CD4-positive, CD25-positive, alpha-beta regulatory T cell (primary cell): ENCODE measurements at regions not wholly inside any gene's neighbourhood (a gene's known extent, or its start where the extent isn't known, plus 50 kb on each side); places are given as distances from the start of the nearest gene placed in this dataset.
"Not testable (repeated sequence)": the region's sequence is repeated elsewhere in the genome, so short reads cannot be mapped to it uniquely, and the experiment has no call there.

Experiments used
- ATAC-seq, 2 donors: fragments of 150-1000 bp; cut with Tn5 transposase; one replicate each; pipeline ENCODE4 v1.10.0; 2021; ENCODE audit warnings: low read depth in 2 of 2, moderate number of reproducible peaks in 2 of 2, moderate library complexity in 1 of 2
- DNase-seq, 3 donors: peaks; one replicate each; pipeline versions ENCODE4 v3.0.0 to v3.0.0-alpha.2; 2012 to 2022; ENCODE audit warnings: mixed read lengths in 1 of 3
- H3K27ac ChIP-seq: one replicate; pipeline ENCODE4 v1.7.0; 2013; ENCODE audit warnings: mild to moderate bottlenecking, low read length; ENCODE audit not compliant: insufficient read depth, poor library complexity, severe bottlenecking
- H3K27me3 ChIP-seq: one replicate; pipeline ENCODE4 v1.7.0; 2013; ENCODE audit warnings: low read length; ENCODE audit not compliant: control insufficient read depth, insufficient read depth
- H3K36me3 ChIP-seq: one replicate; pipeline ENCODE4 v1.7.0; 2013; ENCODE audit warnings: mild to moderate bottlenecking, low read length, moderate library complexity; ENCODE audit not compliant: control insufficient read depth, insufficient read depth
- H3K4me1 ChIP-seq: 2 replicates; pipeline ENCODE4 v1.7.0; 2013; ENCODE audit warnings: mild to moderate bottlenecking, low read length; ENCODE audit not compliant: insufficient read depth, control insufficient read depth, poor library complexity, severe bottlenecking
- H3K4me3 ChIP-seq: one replicate; pipeline ENCODE4 v1.7.0; 2013; ENCODE audit warnings: low read depth, mild to moderate bottlenecking, low read length, moderate library complexity
- H3K9me3 ChIP-seq, 2 experiments: 1 replicate in 1 of 2; 2 replicates in 1 of 2; pipeline ENCODE4 v1.7.0; 2013; ENCODE audit warnings: low read length in 2 of 2, mild to moderate bottlenecking in 1 of 2, moderate library complexity in 1 of 2; ENCODE audit not compliant: control insufficient read depth in 2 of 2
- H3K27ac Mint-ChIP-seq, 3 donors: one replicate each; pipeline ENCODE4 v1.8.0; 2020 to 2022; ENCODE audit warnings: mild to moderate bottlenecking in 3 of 3, mixed read lengths in 3 of 3, moderate library complexity in 2 of 3
- H3K27me3 Mint-ChIP-seq: one replicate; pipeline ENCODE4 v1.8.0; 2022; ENCODE audit warnings: mild to moderate bottlenecking, mixed read lengths
- H3K36me3 Mint-ChIP-seq: one replicate; pipeline ENCODE4 v1.8.0; 2020; ENCODE audit warnings: mixed read lengths
- H3K4me1 Mint-ChIP-seq, 4 donors: one replicate each; pipeline ENCODE4 v1.8.0; 2020 to 2022; ENCODE audit warnings: mixed read lengths in 4 of 4, mild to moderate bottlenecking in 1 of 4
- H3K4me3 Mint-ChIP-seq, 4 donors: one replicate each; pipeline ENCODE4 v1.8.0; 2020 to 2022; ENCODE audit warnings: mild to moderate bottlenecking in 4 of 4, mixed read lengths in 4 of 4, moderate library complexity in 3 of 4
- H3K9me3 Mint-ChIP-seq, 7 donors: one replicate each; pipeline ENCODE4 v1.8.0; 2020 to 2022; ENCODE audit warnings: mixed read lengths in 7 of 7, mild to moderate bottlenecking in 3 of 7, moderate library complexity in 2 of 7

DNA sequence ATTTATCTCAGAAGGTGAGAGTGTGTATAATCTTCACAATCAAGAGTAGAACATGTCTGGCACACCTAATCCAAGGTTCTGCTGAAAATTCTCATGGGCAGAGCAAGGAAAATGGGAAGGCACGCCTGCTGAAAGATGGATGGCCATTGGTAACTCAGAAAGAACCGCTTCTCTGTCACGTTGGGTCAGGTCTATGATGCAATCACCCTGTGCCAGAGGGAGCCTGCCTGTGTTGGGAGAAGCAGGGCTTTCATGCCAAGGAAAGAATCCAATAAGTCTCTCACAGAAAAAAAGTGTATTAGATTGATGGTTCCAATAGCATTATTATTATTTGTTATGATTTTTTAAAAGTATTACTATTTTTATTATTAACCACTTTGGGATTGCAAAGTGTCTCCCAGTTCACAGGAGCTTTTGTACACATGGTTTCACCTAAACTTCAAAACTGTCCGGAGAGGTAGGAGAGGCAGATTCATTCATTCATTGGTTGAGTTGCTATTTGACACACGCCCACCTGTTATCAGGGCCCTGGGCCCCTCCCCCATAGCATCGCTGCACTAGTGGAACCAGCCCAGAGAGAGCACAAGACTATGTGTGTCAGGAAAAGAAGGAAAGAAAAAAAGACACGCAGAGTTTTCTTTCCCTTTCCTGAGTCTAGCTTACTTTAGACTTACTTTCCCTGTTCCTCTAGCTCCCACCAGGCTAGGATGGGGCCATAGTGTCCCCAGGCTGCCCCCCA is 324.6 kb downstream of the BCL2L11 start:
- H3K4me1 ChIP-seq, DNase-seq, H3K9me3 ChIP-seq, H3K36me3 Mint-ChIP-seq, H3K4me1 Mint-ChIP-seq, H3K4me3 Mint-ChIP-seq, H3K36me3 ChIP-seq, H3K27ac ChIP-seq, H3K9me3 Mint-ChIP-seq, ATAC-seq, H3K27me3 Mint-ChIP-seq, H3K27me3 ChIP-seq, H3K27ac Mint-ChIP-seq, H3K4me3 ChIP-seq: not testable (repeated sequence)

GRCh38 chr2:111445941-111446340 is 325.2 kb downstream of the BCL2L11 start:
- not testable (repeated sequence) for H3K4me3 Mint-ChIP-seq, H3K4me1 ChIP-seq, H3K36me3 ChIP-seq, H3K4me3 ChIP-seq, H3K36me3 Mint-ChIP-seq, H3K27ac ChIP-seq, H3K27me3 Mint-ChIP-seq, DNase-seq, ATAC-seq, H3K27ac Mint-ChIP-seq, H3K27me3 ChIP-seq, H3K9me3 ChIP-seq, H3K9me3 Mint-ChIP-seq, H3K4me1 Mint-ChIP-seq

- H3K27me3 ChIP-seq, H3K9me3 Mint-ChIP-seq, H3K27ac Mint-ChIP-seq, ATAC-seq, H3K36me3 Mint-ChIP-seq, H3K4me3 ChIP-seq, H3K27me3 Mint-ChIP-seq, DNase-seq, H3K36me3 ChIP-seq, H3K4me3 Mint-ChIP-seq, H3K9me3 ChIP-seq, H3K4me1 Mint-ChIP-seq, H3K4me1 ChIP-seq, H3K27ac ChIP-seq: not testable (repeated sequence)
Observed at GRCh38 chr2:111447482-111447881, 326.8 kb downstream of the BCL2L11 start.

- H3K27me3 ChIP-seq, H3K27ac Mint-ChIP-seq, H3K4me3 ChIP-seq, ATAC-seq, H3K9me3 ChIP-seq, DNase-seq, H3K4me1 Mint-ChIP-seq, H3K4me1 ChIP-seq, H3K36me3 Mint-ChIP-seq, H3K27me3 Mint-ChIP-seq, H3K4me3 Mint-ChIP-seq, H3K9me3 Mint-ChIP-seq, H3K27ac ChIP-seq, H3K36me3 ChIP-seq: not testable (repeated sequence)
Observed at GRCh38 chr2:111448796-111449195, 328.1 kb downstream of the BCL2L11 start.

- peak; percentile 70 to 73 for ATAC-seq
- H3K4me3 ChIP-seq, H3K27me3 ChIP-seq, H3K36me3 ChIP-seq, H3K27ac Mint-ChIP-seq, H3K27me3 Mint-ChIP-seq, H3K4me3 Mint-ChIP-seq, H3K4me1 ChIP-seq, H3K36me3 Mint-ChIP-seq, H3K9me3 ChIP-seq, DNase-seq, H3K9me3 Mint-ChIP-seq: not testable (repeated sequence)
- H3K4me1 Mint-ChIP-seq = peaks cover 0 to 12% (median 3%) of the 10 kb centered on the region in 4 donors
- peak overlapping the region; percentile 5 for H3K27ac ChIP-seq
Observed at GRCh38 chr2:111450526-111450925, 329.8 kb downstream of the BCL2L11 start.

DNA sequence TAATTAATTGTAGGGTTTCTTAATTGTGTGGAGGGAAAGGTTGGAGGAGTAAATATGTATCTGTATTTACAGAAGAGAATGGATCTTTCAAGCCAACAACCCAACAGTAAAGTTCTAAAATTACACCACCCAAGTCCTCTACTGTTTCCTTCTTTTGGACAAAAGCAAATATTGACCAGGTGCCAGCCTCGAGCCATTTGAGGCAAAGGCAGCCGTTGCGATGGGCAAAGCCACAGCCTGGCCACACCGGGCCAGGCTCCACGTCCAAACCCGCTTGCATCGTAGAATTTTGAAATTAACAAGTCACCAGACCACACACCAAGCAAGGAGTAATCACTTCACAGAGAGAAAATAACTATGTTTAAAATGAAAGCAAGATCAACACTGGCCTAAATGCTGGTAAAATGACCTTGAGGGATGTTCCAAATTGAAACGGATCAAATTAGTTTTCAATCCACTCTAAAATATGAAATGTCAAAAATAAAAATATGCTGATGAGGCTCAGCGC is 331.0 kb downstream of the BCL2L11 start:
- H3K4me3 Mint-ChIP-seq, ATAC-seq, H3K36me3 Mint-ChIP-seq, H3K9me3 Mint-ChIP-seq, H3K4me1 ChIP-seq, H3K9me3 ChIP-seq, H3K27me3 Mint-ChIP-seq, H3K27me3 ChIP-seq, DNase-seq, H3K27ac Mint-ChIP-seq, H3K36me3 ChIP-seq, H3K27ac ChIP-seq: not testable (repeated sequence)
- peak overlapping the region; percentile 41 for H3K4me3 ChIP-seq
- peaks cover 0 to 12% (median 4%) of the 10 kb centered on the region in 4 donors for H3K4me1 Mint-ChIP-seq

GRCh38 chr2:111452208-111452607 is 331.5 kb downstream of the BCL2L11 start:
- H3K27me3 Mint-ChIP-seq, H3K9me3 ChIP-seq, H3K4me3 Mint-ChIP-seq, H3K27me3 ChIP-seq, H3K27ac Mint-ChIP-seq, H3K27ac ChIP-seq, DNase-seq, H3K36me3 Mint-ChIP-seq, H3K4me1 ChIP-seq, H3K9me3 Mint-ChIP-seq, ATAC-seq, H3K36me3 ChIP-seq: not testable (repeated sequence)
- peaks cover 0 to 12% (median 4%) of the 10 kb centered on the region in 4 donors for H3K4me1 Mint-ChIP-seq
- H3K4me3 ChIP-seq = peak overlapping the region; percentile 41

DNA sequence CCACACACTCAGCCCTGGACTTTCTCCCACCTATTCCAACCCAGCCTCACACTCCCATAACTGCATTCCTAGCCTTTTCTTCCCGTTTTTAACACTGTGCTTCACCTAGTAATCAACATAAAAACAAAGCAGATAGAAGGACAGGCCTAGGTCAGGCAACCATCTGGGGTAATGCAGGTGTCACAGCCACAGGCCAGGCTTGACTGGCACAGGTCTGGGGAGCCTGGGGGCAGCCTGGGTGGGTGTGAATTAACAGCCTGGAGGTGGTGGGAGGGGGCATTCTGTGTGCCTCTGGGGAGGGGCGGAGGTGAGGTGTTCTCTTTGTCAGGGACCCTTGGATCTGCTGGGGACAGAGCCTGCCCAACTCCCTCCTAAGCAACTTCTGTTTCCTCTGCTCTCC is 332.6 kb downstream of the BCL2L11 start:
- H3K9me3 Mint-ChIP-seq, H3K4me1 ChIP-seq, H3K4me3 ChIP-seq, H3K27ac ChIP-seq, ATAC-seq, H3K27me3 Mint-ChIP-seq, H3K27me3 ChIP-seq, H3K27ac Mint-ChIP-seq, H3K9me3 ChIP-seq, H3K36me3 ChIP-seq, H3K36me3 Mint-ChIP-seq, H3K4me3 Mint-ChIP-seq, DNase-seq: not testable (repeated sequence)
- peaks cover 0 to 12% (median 6%) of the 10 kb centered on the region in 4 donors for H3K4me1 Mint-ChIP-seq
